Stimulated activated CD8-positive, alpha-beta memory T cell treated with anti-CD3 and anti-CD28 coated beads, Interleukin-7, amount 100 ng/mL, for 1 hour (primary cell): ENCODE measurements at regions not wholly inside any gene's neighbourhood (a gene's known extent, or its start where the extent isn't known, plus 50 kb on each side); places are given as distances from the start of the nearest gene placed in this dataset.
"Not testable (repeated sequence)": the region's sequence is repeated elsewhere in the genome, so short reads cannot be mapped to it uniquely, and the experiment has no call there.

Source experiments
- DNase-seq, 2 donors: peaks; one replicate each; pipeline ENCODE4 v3.0.0-alpha.2; 2020; ENCODE audit warnings: low read depth in 2 of 2

- no peak for DNase-seq
Measured at GRCh38 chr3:105278688-105279087, 88.0 kb upstream of the ALCAM start.

- no peak for DNase-seq
Measured at GRCh38 chr3:105281989-105282388, 84.7 kb upstream of the ALCAM start.

GRCh38 chr3:105284876-105285275, 81.8 kb upstream of the ALCAM start:
- DNase-seq = no peak

- DNase-seq = no peak
Measured at GRCh38 chr3:105285653-105286241, 81.0 kb upstream of the ALCAM start.

GRCh38 chr3:105293441-105293840, 73.3 kb upstream of the ALCAM start:
- DNase-seq = no peak

GRCh38 chr3:105296182-105296822, 70.4 kb upstream of the ALCAM start:
- not testable (repeated sequence) for DNase-seq

- DNase-seq = no peak
Measured at GRCh38 chr3:105304487-105304886, 62.2 kb upstream of the ALCAM start.

- DNase-seq = no peak
Measured at GRCh38 chr3:105315144-105315543, 51.6 kb upstream of the ALCAM start.

- no peak for DNase-seq
Measured at GRCh38 chr3:105315815-105316214, 50.9 kb upstream of the ALCAM start.

- no peak for DNase-seq
Measured at GRCh38 chr3:105316331-105316730, 50.4 kb upstream of the ALCAM start.
